ENCODE measurements at regions not wholly inside any gene's neighbourhood (a gene's known extent, or its start where the extent isn't known, plus 50 kb on each side); places are given as distances from the start of the nearest gene placed in this dataset.

DNA sequence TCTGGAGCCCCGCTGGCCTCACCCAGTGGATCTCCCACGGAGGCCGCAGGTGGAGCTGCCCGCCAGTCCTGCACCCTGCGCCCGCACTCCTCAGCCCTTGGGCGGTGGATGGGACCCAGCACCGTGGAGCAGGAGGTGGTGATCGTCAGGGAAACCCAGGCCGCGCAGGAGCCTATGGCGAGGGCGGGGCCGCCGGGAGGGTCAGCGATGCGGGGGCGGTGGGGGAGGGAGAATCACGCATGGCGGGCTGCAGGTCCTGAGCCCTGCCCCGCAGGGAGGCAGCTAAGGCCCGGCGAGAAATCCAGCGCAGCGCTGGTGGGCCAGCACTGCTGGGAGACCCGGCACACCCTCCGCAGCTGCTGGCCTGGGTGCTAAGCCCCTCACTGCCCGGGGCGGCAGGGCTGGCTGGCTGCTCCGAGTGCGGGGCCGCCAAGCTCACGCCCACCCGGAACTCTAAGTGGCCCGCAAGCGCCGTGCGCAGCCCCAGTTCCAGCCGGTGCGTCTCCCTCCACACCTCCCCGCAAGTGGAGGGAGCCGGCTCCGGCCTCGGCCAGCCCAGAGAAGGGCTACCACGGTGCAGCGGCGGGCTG, 524.8 kb upstream of the TPK1 start:
- TF ChIP-seq EP300 (IDR thresholded peaks at IDR 0.05), result no peak
- TF ChIP-seq, protein P1, sequence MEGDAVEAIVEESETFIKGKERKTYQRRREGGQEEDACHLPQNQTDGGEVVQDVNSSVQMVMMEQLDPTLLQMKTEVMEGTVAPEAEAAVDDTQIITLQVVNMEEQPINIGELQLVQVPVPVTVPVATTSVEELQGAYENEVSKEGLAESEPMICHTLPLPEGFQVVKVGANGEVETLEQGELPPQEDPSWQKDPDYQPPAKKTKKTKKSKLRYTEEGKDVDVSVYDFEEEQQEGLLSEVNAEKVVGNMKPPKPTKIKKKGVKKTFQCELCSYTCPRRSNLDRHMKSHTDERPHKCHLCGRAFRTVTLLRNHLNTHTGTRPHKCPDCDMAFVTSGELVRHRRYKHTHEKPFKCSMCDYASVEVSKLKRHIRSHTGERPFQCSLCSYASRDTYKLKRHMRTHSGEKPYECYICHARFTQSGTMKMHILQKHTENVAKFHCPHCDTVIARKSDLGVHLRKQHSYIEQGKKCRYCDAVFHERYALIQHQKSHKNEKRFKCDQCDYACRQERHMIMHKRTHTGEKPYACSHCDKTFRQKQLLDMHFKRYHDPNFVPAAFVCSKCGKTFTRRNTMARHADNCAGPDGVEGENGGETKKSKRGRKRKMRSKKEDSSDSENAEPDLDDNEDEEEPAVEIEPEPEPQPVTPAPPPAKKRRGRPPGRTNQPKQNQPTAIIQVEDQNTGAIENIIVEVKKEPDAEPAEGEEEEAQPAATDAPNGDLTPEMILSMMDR (IDR thresholded peaks at IDR 0.05), result no peak
